ENCODE measurements at regions not wholly inside any gene's neighbourhood (a gene's known extent, or its start where the extent isn't known, plus 50 kb on each side); places are given as distances from the start of the nearest gene placed in this dataset.

- DNase-seq (ENCODE audit: low spot score) = no peak
Observed at GRCh38 chr11:71201936-71202597, 50.3 kb downstream of the SHANK2 start.

- DNase-seq (ENCODE audit: low spot score) = no peak
Observed at GRCh38 chr11:71201231-71201630, 51.1 kb downstream of the SHANK2 start.

DNA sequence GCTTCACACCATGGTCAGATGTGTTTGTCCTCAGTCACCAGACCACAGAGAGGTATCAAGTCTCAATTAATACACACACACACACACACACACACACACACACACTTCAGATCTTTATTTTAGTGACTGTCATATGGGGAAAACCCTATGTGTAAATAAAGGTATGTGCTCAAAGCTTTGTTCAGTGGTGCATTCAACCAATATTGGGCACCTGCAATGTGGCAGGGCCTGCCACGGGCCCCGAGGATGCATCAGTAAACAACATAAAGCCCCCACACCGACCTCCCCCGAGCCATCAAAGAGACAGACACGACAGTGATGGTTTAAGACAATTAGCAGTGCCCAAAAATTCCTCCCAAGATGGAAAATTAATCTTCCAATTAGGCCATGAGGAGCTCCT is 51.6 kb downstream of the SHANK2 start:
- no peak for DNase-seq (ENCODE audit: low spot score)

DNA sequence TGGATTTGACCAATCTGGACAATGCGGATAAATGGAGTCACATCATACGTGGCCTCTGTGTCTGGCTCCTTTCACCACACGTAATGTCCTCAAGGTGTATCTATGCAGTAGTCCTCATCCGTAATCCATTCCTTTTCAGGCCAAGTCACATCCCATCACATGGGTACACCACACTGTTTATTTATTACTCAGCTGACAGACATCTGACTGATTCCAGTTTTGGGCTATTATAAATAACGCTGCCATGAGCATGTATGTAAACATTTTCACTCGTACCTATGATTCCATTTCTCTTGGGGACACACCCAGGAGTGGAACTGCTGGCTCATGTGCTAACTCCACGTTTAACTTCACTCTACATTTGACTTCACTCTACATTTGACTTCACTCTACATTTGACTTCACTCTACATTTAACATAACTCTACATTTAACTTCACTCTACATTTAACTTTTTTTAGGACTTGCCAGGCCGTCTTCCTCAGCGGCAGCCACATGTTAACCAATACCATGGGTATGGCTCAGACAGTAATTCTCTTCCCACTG is 52.1 kb downstream of the SHANK2 start:
- DNase-seq (ENCODE audit: low spot score) = no peak

DNA sequence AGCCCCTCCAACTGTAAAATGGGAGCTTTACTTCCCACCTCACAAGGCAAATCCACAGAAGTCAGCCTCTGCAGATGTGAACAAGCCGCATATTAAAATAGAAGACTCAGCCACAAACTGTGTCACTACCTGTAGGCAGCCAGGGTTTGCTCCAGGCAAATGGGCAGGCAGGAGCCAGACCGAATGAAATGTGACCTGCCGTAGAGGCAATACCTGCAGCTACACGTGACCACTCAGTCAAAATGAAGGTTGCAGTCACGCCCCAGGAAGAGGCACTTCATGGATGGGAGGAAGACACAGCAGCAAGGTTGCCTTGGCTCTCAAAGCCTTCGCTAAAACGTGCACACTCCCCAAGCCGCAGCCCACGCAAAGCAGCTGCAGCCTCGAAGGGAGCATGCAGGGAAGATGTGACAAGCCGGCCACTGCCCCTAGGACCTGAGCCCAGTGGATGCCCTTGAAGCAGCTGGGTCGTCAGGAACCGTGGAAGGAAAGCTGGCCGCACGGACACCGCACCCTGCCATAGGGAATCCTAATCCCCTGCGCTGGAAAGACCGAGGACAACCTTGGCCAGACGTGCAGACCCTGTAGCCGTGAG is 53.1 kb downstream of the SHANK2 start:
- DNase-seq (ENCODE audit: low spot score) = no peak

- DNase-seq (ENCODE audit: low spot score) = no peak
Observed at GRCh38 chr11:71198823-71199165, 53.6 kb downstream of the SHANK2 start.

DNA sequence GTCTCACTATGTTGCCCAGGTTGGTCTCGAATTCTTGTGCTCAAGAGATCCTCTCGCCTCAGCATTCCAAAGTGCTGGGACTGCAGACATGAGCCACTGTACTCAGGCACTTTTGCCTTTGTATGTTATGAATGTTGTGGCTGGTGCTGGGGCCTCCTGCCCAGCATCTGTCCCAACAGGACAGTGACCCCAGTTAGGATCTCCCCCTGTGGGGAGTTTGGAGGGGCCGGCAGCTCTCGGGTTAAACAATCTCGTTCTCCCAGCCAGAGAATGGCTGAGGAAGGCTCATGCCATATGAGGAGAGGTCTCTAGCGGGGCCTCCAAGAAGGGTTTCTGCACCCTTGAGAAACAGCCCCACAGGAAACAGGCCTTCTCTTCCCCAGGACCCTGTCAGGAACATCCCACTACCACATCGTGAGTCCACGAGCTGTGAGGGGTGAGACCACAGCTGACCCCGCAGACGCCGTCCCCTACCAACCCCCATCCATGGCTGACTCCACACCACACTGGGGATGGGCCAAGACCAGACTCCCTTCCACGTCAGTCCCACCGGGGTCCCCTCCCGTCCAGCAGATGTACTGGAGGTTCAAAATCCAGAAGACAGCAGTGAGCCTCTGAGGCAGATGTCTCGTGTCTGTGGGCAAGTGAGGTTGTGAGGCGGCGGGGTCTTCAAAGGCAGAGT is 54.1 kb downstream of the SHANK2 start:
- no peak for DNase-seq (ENCODE audit: low spot score)

GRCh38 chr11:71197096-71197495 is 55.3 kb downstream of the SHANK2 start:
- DNase-seq (ENCODE audit: low spot score) = no peak

- no peak for DNase-seq (ENCODE audit: low spot score)
Observed at GRCh38 chr11:71194710-71195109, 57.7 kb downstream of the SHANK2 start.

GRCh38 chr11:71193431-71193830 is 58.9 kb downstream of the SHANK2 start:
- DNase-seq (ENCODE audit: low spot score) = no peak

DNA sequence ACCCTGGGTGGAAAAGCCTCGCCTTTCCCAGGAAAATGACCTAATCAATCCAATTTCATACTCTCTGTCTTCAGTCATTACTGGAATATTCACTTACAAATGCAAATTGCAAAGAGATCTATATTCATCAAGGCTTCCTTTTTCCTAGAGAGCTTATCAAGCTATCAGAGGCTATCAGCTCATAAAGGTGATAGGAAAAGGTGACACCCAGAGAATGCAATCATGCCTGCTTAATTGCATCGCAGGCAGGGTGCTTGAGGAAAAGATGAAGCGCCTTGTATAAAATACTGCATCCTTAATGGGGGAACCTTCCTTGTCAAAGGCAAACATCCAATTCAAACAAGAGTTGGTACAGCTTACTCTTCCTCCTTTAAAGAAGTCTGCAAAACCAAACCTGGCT is 59.7 kb downstream of the SHANK2 start:
- DNase-seq (ENCODE audit: low spot score) = no peak

DNA sequence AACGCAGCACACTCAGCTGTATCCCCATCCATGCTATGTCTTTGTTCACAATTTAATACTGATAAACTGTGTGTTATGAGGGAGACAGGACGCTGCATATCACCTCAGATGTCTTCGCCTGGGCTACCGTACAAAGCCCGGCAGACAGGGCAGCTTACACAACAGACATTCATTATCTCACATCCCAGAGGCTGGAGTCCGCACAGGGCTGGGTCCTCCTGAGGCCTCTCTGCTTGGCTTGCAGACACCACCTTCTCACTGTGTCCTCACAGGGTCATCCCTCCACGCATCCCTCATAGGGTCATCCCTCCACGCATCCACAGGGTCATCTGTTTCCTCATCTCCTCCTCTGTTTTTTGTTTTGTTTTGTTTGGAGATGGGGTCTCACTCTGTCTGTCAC is 61.2 kb downstream of the SHANK2 start:
- no peak for DNase-seq (ENCODE audit: low spot score)

DNA sequence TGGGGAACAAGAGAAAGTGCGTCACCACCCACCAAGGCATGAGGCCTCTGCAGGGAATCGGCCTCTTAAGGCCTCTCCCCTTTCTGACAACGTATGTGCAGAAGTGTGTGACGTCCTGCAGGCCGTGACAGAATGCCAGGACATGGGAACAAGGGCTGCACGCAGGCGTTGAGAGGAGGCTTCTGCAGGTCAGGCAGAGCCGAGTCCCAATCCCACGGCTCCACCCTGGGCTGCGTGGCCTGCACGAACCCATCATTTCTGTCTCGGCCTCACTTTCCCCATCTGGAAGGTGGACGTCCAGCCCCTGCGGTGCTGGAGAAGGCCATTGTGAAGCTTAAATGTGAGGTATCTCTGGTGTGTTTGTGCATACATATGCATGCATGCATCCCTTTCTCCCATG is 61.8 kb downstream of the SHANK2 start:
- no peak for DNase-seq (ENCODE audit: low spot score)

GRCh38 chr11:71189768-71190315 is 62.5 kb downstream of the SHANK2 start:
- no peak for DNase-seq (ENCODE audit: low spot score)

DNA sequence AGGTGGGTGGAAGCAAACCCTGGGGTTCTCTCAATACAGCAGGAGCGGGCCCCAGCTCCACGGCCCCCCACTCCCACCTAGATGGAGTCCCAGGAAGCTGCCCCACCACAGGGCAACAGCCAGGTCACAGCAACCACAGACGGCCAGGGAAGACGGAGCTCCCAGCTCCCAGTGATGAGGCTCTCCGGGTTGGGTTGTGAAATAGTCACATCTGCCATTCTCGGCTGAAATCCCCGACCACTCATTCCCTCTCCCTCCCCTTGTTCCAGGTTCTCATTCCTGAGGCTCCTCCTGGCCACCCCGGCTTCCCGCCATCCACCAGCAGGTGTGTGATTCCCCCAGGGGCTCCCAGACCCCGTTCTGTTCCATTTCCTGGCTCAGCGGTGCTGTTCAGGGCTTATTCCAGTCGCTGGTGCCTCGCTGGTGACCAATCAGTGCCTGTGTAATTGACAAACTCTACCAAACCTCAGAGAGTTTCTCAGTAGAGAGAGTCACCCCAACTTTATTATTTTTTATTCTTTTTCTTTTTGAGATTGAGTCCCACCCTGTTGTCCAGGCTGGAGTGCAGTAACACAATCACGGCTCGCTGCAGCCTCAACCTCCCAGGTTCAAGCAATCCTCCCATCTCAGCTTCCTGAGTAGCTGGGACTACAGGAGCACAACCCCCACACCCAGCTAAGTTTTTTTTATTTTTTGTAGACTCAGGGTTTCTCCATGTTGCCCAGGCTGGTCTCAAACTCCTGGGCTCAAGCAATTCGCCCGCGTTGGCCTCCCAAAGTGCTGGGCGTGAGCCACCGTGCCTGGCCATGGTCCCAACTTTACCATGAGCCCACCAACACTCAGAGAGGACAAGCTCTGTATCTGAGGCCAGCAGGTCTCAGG is 63.2 kb downstream of the SHANK2 start:
- DNase-seq (ENCODE audit: low spot score) = no peak

DNA sequence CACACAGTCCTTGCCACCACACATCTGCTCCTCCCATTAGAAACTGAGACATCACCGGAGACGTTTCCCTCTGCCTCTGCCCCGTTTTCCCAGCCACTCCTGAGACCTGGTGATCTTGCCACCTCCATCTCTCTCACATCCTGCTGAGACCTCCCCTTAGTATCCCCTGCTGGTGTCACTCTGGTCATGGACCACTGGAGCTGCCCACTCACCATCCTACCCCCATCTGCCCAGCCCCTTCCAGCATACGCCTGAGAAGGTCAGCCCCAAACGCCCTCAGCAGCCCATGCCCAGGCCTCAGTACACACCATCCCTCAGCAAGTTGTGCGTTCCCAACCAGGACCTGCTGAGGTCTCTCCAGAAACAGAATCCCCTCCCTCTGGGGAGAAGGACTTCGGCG is 64.3 kb downstream of the SHANK2 start:
- no peak for DNase-seq (ENCODE audit: low spot score)

- no peak for DNase-seq (ENCODE audit: low spot score)
Observed at GRCh38 chr11:71186806-71187205, 65.6 kb downstream of the SHANK2 start.

GRCh38 chr11:71185411-71185810 is 67.0 kb downstream of the SHANK2 start:
- no peak for DNase-seq (ENCODE audit: low spot score)

DNA sequence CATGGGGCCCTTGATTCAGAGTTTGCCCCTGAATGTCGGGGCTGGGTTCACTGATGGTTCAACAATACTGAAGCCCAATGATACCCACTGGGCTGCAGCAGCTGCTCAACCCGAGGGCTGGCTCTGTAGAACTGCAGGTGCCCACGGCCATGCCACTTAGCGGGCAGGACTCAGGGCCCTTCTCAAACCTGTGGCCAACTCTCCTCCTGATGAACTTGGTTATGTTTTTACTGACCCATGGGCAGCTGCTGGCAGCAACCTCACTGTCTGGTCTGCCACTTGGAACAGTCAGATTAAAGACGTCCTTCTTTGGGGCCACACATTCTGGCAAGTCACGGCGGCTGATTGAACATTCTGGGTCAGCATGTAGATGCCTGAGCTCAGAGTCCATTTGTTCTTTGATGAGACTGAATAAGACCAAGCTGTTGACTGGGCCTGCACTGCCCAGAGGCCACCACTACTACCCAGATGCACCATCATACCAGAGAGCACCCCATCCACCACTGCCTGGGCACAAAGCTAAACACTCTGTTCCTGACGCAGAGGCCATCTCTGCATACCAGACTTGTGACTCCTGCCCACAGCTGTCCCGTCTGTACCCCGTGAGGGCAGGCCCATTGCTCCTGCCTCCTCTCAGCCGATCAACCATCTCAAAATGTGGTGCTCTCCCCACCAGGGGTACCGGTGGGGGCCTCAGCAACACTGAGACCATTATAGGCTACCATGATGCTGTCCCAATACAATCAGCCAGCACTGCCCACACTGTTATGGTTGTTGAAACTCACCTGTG is 67.8 kb downstream of the SHANK2 start:
- no peak for DNase-seq (ENCODE audit: low spot score)

GRCh38 chr11:71183878-71184277 is 68.5 kb downstream of the SHANK2 start:
- DNase-seq (ENCODE audit: low spot score) = no peak

All from hematopoietic multipotent progenitor cell treated with erythropoietin and hydrocortisone succinate and interleukin-3 and kit ligand, for 15 days (in vitro differentiated cells).